ENCODE measurements at regions not wholly inside any gene's neighbourhood (a gene's known extent, or its start where the extent isn't known, plus 50 kb on each side); places are given as distances from the start of the nearest gene placed in this dataset.
"Not testable (repeated sequence)": the region's sequence is repeated elsewhere in the genome, so short reads cannot be mapped to it uniquely, and the experiment has no call there.

DNA sequence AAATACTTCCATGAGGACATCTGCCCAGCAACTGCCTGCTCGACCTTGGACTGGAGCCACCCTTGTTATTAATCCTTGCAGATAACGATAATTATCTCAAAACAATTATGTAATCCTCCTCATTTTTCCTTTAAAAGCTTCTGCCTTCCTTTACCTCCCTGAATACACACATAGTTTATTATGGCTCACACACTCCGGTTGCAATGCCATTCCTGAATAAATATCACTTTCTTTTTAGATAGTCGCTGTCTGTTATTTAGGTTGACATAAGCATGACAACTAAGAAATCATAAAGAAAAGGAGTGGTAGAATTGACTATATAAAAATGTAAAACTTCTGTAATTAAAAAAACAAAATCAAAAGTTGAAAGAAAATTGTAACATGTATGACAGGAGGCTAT, 64.8 kb downstream of the B4GALT7 start:
- TF ChIP-seq, protein P1, sequence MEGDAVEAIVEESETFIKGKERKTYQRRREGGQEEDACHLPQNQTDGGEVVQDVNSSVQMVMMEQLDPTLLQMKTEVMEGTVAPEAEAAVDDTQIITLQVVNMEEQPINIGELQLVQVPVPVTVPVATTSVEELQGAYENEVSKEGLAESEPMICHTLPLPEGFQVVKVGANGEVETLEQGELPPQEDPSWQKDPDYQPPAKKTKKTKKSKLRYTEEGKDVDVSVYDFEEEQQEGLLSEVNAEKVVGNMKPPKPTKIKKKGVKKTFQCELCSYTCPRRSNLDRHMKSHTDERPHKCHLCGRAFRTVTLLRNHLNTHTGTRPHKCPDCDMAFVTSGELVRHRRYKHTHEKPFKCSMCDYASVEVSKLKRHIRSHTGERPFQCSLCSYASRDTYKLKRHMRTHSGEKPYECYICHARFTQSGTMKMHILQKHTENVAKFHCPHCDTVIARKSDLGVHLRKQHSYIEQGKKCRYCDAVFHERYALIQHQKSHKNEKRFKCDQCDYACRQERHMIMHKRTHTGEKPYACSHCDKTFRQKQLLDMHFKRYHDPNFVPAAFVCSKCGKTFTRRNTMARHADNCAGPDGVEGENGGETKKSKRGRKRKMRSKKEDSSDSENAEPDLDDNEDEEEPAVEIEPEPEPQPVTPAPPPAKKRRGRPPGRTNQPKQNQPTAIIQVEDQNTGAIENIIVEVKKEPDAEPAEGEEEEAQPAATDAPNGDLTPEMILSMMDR (conservative IDR thresholded peaks at IDR 0.05 in 1 of 2, IDR thresholded peaks at IDR 0.05 in 1 of 2; ENCODE audit: low read depth in 1 of 2, low read length in 2 of 2) = not testable (repeated sequence)
- not testable (repeated sequence) for TF ChIP-seq EZH2 (IDR thresholded peaks at IDR 0.05; ENCODE audit: low read length, missing control alignments)

All from fibroblast of lung (primary cell).